Renal cortical epithelial cell (primary cell): ENCODE measurements at regions not wholly inside any gene's neighbourhood (a gene's known extent, or its start where the extent isn't known, plus 50 kb on each side); places are given as distances from the start of the nearest gene placed in this dataset.
"Not testable (repeated sequence)": the region's sequence is repeated elsewhere in the genome, so short reads cannot be mapped to it uniquely, and the experiment has no call there.

ENCODE experiments used
- DNase-seq: peaks from one replicate; pipeline ENCODE4 v3.0.0-alpha.2; 2011; ENCODE audit warnings: low read depth

GRCh38 chr13:28573595-28574373 is 78.9 kb upstream of the FLT1 start:
- DNase-seq: no peak

DNA sequence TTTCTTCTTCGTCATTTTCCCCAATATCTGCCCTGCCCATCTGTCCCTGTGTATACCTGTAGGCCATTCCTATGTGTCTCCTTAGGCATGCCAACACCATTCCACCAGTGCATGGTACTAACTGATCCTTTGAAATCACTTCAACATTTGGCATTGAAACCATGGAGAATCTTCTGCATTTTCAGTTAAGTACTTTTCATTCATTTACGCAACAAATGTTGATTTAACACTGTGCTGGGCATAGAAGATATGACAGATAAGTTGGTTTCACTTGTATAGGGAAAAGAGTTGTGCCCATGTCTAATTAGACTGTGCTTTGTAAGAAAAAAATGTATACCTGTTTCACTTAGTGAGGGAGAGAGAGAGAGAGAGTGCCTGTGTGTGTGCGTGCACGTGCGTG is 77.9 kb upstream of the FLT1 start:
- no peak for DNase-seq

DNA sequence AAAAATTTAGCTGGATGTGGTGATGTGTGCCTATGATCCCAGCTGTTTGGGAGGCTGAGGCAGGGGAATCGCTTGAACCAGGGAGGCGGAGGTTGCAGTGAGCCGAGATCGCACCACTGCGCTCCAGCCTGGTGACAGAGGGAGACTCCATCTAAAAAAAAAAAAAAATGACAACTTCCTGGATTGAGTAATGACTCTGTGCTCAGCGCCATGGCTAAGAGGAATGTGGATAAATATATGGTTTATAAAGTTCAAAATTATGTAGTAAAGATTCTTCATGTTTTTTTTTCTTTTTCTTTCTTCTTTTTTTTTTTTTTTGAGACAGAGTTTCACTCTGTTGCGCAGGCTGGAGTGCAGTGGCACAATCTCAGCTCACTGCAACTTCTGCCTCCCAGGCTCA is 75.4 kb upstream of the FLT1 start:
- not testable (repeated sequence) for DNase-seq

DNA sequence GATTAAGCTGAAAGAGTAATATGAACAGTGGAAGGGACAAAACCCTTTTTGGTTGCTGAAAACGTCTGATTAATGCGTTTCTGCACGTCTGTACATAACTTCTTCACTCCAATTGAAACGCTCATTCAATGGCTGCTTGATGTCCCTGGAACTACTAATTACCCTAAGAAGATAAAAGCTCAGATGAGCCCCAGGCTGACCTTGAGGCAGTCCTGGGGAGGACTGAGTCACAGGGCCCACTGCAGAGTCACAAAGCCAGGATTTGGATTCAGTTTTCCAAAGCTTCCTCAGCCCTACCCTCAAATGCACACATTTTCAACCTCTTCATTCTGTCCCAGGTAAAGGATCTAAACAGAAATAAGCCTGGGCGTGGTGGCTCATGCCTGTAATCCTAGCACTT is 75.0 kb upstream of the FLT1 start:
- DNase-seq: no peak

DNA sequence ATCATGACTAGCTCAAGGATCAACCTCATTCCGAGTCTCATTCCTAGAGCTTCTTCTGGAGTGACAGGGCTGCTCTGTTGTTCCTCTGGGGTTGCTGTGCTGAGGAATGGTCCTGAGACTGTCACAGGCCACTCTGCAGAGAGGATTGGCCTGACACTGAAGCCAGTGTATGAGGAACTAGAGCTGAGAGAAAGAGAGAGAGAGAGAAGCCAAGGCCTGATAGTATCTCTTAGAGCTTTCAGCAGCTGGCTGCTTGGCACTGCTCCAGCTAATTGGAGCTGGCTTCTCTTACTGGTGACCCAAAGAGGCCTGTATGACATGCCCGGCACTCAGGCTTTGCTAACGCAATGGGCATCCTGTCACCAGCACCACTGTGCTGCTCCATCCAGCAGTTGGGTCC is 73.4 kb upstream of the FLT1 start:
- DNase-seq: no peak

- DNase-seq: no peak
Observed at GRCh38 chr13:28566891-28567290, 72.0 kb upstream of the FLT1 start.

DNA sequence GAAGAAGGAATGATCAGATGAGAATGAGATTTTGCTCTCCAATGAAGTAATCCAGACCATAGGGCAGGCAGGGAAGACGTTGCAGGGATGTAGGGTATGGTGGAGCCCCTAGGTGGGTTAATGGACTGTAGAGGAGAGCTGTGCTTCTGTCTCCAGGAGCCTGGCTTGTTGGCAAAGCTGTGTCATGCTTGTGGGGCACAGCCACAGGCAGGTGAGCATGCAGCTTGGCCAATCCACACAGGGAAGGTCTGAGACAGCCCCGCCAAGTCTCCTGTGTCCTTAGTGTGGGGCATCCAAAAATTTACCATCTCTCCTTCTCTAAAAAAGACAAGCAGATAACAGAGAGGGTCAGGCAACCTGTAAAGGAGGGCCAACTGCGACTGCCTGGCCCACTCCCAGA is 71.4 kb upstream of the FLT1 start:
- no peak for DNase-seq

DNA sequence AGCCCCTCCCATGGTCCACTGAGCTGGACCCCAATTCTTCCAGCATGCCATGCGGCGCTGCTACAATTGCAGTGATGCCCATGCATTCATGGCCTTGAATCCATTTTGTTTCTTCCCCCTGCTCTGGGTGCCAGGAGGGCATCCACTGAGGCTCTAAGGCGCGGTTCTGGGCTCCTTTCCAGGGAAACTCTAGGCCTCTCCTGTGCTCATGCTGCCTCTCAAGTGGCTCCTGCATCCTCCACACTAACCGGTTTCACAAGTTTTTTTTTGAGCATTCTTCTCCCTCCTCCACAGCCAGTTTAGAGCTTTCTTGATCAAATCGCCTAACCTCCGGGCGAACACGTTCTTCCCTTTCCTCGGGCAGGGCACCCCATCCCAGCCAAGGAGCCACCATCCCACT is 69.1 kb upstream of the FLT1 start:
- peak; percentile 28 for DNase-seq

DNA sequence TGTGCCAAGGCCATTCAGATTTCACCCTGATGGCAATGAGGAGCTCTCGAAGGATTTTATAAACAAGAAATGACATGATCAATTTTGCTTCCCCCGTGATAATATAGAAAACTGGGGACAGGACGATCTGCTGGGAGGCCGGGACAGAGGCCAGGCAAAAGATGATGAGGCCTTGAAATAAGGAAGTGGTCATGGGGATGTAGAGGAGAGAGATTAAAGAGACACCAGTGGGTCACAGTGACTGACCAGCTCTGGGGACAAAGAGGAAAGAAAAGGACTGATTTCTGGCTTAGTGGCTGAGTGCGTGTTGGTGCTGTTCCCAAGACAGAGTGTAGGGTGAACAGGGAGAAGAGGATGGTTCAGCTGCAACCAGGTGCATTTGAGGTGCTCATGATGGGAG is 68.7 kb upstream of the FLT1 start:
- DNase-seq: no peak

DNA sequence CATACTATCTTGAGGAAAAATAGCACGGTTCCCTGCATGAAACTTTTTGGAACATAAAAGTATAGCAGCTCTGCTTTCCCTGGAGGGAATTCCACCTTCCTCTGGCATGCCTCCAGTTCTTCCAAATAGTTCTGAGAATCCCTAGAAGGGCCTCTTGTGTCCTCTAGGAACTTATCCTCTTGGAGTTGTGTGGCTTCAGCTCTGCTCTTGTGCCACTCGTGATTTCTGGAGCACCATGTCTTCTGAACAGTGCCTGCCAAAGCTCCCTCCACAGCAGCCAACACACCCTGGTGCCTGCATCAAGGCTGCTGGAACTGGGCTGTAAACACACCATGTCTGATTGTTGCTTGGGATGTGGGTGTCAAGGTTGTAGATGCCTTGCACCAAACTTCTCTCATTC is 65.7 kb upstream of the FLT1 start:
- no peak for DNase-seq

DNA sequence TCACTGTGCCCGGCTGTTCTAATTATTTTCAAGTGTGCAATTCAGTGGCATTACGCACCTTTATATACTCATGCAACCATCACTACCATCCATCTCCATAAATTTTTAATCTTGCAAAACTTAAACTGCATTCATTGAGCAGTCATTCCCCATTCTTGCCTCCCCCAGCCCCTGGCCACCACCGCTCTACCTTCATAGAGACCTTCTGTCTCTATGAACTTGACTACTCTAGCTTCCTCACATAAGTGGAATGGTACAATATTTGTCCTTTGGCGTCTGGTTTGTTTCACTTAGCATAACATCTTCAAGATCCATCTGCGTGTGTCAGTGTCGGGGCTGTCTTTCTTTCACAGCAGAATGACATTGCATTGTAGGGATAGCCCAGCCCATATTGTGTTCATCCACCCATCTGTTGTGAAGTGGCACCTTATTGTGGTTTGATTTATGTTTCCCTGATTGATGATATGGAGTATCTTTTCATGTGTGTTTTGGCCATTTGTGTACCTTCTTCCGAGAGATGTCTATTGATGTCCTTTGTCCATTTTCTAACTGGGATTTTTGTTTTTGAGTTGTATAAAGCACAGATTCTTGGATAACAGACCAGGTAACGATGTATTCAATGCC is 64.8 kb upstream of the FLT1 start:
- no peak for DNase-seq

DNA sequence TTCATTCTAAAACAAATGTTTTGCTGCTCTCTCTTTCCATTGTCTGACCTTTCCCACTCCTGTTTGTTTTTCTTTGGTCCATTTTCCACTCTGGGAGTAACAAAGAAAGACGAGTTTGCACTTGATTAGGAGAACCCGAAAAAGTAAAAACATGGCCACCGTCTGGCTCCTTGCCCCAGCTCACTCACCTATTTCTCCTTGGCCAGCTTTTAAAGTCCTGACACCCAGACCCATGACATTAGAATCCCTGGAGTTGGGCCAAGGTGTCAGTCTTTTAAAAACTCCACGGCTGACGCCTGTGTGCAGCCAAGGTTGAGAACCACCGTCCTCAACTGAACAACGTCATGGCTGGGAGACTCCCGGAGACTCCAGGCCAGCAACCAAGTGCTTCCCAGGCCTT is 63.6 kb upstream of the FLT1 start:
- peak; percentile 33 for DNase-seq

DNA sequence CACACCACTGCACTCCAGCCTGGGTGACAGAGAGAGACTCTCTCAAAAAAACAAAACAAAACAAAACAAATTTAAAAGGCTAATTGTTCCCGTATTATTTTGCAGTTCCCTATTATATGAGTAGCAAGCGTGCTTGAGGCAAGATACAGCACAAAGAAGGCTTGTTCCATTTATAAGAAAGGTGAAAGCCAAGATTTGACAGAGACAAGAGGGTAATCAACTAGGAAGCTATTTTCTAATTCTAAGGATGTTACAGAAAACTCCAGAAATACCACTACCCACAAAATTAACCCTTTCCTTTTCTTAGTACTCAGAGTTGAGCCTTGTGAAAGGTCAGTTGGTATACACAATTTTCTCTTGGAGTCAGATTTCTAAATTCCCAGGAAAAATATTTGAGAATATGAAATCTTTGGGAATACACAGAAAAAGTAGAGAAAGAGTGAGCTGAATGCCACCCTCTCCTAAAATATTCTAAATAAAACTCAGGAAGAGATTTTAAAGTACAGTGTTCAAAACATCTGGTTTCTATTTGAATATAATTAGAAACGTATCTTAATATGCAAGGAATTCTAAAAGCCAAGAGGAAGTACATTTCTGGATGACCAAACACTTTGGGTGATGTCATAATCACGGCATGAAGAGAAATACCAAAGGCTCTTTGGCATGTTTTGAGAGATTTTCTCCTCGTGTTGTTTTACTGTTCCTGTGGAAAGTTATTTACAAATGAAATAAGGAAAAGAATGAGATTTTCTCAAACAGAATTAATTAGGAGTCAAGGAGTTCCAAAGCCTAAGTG is 63.0 kb upstream of the FLT1 start:
- peak; percentile 67 for DNase-seq

DNA sequence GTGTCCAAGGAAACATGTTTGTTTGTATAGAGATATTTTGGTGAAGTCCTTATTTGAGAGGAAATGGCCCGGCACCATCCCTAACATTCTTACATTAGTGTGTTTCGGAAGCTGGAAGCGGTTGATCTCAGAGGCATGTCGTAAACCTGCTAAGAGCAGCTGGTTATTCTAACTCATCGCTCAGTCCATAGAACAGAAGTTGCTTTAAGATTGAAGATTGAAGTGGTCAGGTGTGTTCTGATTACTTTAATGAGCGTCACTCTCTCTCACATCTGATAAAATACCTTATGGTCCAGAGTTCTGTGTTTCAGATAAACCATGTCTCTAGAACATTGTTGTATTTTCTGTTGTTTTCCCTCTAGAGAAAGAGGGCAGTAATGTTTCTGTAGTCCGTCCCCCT is 60.2 kb upstream of the FLT1 start:
- DNase-seq: no peak

GRCh38 chr13:28553971-28554370 is 59.0 kb upstream of the FLT1 start:
- no peak for DNase-seq

DNA sequence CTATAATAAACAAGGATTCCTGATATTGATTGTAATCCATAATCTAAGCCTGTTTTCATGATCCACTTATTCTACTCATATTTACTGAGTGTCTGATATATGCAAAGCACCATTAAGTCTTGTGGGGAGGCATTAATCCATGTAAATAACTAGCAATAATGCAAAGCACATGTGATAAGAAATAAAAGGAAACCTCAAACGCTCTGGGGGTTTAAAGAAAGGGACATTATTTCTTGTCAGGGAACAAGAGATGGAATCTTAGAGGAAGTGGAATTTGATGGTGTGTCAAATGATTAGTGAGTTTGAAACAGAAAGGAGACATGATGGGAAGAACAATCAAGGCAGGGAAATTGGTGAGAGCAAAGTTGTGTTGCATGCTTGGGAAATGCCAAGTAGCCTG is 57.4 kb upstream of the FLT1 start:
- no peak for DNase-seq

GRCh38 chr13:28551498-28551895 is 56.6 kb upstream of the FLT1 start:
- no peak for DNase-seq

DNA sequence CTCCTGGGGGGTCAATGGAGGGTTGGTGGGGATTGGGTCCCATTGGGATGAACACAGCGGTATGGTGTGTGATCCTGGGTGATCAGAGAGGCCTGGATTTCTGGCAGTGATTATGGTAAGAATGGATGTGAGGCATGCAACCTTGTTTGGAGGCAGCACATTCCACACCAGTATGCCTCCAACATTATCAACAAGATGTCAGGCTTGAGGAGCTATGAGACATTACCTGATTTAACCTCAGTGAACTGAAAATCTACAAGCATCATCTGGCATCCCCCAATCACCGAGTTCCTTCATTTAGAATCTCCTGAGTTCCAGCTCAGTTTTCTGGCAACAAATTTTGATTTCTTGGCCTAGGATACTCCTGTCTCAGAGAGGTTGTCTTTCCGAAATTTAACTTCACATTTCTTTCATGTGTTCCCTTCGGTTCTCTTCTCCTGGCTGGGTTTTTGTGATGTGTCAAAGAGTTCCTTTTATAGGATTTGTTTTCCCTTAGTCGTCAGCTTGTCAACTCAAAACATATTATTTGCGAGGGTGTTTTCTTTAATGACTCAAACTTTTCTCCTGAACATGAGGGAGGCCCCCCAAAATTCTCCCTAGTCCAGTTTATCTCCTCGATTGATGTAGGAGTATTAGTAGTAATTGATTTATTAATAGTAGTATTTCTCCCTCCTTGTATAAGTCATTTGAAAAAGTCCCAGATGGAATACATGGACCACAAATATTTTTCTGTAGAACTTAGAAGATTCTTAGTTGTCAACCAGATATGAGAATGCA is 56.0 kb upstream of the FLT1 start:
- DNase-seq: no peak

DNA sequence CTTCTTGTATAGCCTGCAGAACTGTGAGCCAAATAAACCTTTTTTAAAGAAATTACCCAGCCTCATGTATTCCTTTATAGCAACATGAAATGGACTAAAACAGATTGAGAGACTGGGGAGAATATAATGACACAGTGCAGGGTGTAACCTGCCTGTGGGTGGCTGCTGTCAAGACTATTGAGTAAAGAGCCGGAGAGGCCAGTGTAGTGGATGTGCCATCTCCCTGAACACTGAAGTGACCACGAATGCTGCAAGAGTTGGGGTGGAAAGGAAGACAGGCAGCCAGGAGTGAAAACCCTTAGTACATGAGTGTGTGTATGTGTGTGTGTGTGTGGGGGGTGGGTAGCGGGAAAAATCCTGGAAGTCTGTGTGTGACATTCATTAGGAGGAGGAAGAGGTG is 55.2 kb upstream of the FLT1 start:
- DNase-seq: no peak

GRCh38 chr13:28548872-28549271 is 53.9 kb upstream of the FLT1 start:
- no peak for DNase-seq

DNA sequence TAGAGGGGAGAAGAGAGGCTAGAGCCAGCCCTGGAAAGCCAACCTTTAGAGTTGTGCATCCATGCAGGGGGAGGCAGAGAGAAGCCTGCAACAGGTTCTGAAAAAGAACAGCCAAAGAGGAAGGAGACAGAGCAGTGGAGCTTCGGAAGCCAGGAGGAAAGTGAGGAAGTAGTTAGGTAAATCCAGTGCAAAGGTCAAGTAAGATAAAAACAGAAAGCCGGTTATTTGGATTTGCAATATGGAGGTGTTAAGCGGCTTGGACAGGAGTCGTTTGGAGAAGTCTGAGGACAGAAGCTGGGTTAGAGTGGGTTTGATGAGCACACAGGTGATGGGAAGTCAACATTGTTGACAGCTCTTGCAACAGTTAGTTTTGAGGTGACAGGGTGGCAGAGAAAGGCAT is 53.5 kb upstream of the FLT1 start:
- DNase-seq: no peak
